Trophoblast cell (in vitro differentiated cells and primary cell): ENCODE measurements at regions not wholly inside any gene's neighbourhood (a gene's known extent, or its start where the extent isn't known, plus 50 kb on each side); places are given as distances from the start of the nearest gene placed in this dataset.

Experiments used
- DNase-seq, 2 donors: peaks; one replicate each; pipeline ENCODE4 v3.0.0-alpha.2; 2016
- H2AFZ ChIP-seq: 2 replicates; pipeline ENCODE4 v1.6.1; 2013; ENCODE audit warnings: low read length, moderate library complexity, mild to moderate bottlenecking; ENCODE audit not compliant: insufficient read depth, poor library complexity
- H2AK5ac ChIP-seq: 2 replicates; pipeline ENCODE4 v1.6.1; 2013; ENCODE audit warnings: mild to moderate bottlenecking, low read length
- H2BK120ac ChIP-seq: 2 replicates; pipeline ENCODE4 v1.6.1; 2013; ENCODE audit warnings: low read length, mild to moderate bottlenecking, moderate library complexity; ENCODE audit not compliant: insufficient read depth, poor library complexity
- H2BK12ac ChIP-seq: 2 replicates; pipeline ENCODE4 v1.6.1; 2013; ENCODE audit warnings: mild to moderate bottlenecking, low read length, moderate library complexity
- H2BK5ac ChIP-seq: 2 replicates; pipeline ENCODE4 v1.6.1; 2013; ENCODE audit warnings: low read length, low read depth, moderate library complexity, mild to moderate bottlenecking; ENCODE audit not compliant: poor library complexity
- H3K14ac ChIP-seq: 2 replicates; pipeline ENCODE4 v1.6.1; 2013; ENCODE audit warnings: mild to moderate bottlenecking, low read length
- H3K18ac ChIP-seq: 2 replicates; pipeline ENCODE4 v1.6.1; 2013; ENCODE audit warnings: mild to moderate bottlenecking, low read length
- H3K23ac ChIP-seq: 2 replicates; pipeline ENCODE4 v1.6.1; 2013; ENCODE audit warnings: low read length
- H3K27ac ChIP-seq: 2 replicates; pipeline ENCODE4 v1.5.1; 2013; ENCODE audit warnings: low read depth, mild to moderate bottlenecking, inconsistent platforms, low read length, moderate library complexity
- H3K27me3 ChIP-seq: 2 replicates; pipeline ENCODE4 v1.6.1; 2013; ENCODE audit warnings: inconsistent platforms, mild to moderate bottlenecking, low read length, moderate library complexity; ENCODE audit not compliant: insufficient read depth
- H3K36me3 ChIP-seq, 2 experiments: 1 replicate in 1 of 2; 2 replicates in 1 of 2; pipeline ENCODE4 v1.6.1; 2013; ENCODE audit warnings: low read length in 2 of 2, mild to moderate bottlenecking in 2 of 2, moderate library complexity in 1 of 2; ENCODE audit not compliant: insufficient read depth in 2 of 2, control insufficient read depth in 1 of 2
- H3K4ac ChIP-seq: 2 replicates; pipeline ENCODE4 v1.6.1; 2013; ENCODE audit warnings: low read depth, mild to moderate bottlenecking, low read length, moderate library complexity
- H3K4me1 ChIP-seq, 2 experiments: 1 replicate in 1 of 2; 2 replicates in 1 of 2; pipeline ENCODE4 v1.6.1; 2013; ENCODE audit warnings: low read length in 2 of 2, mild to moderate bottlenecking in 2 of 2, moderate library complexity in 1 of 2; ENCODE audit not compliant: insufficient read depth in 2 of 2, control insufficient read depth in 1 of 2
- H3K4me2 ChIP-seq: 2 replicates; pipeline ENCODE4 v1.6.1; 2013; ENCODE audit warnings: inconsistent platforms, mild to moderate bottlenecking, low read length, moderate library complexity
- H3K4me3 ChIP-seq: 2 replicates; pipeline ENCODE4 v1.5.1; 2013; ENCODE audit warnings: mild to moderate bottlenecking, low read depth, low read length, inconsistent platforms
- H3K79me1 ChIP-seq: one replicate; pipeline ENCODE4 v1.6.1; 2013; ENCODE audit warnings: low read length
- H3K79me2 ChIP-seq: 2 replicates; pipeline ENCODE4 v1.6.1; 2013; ENCODE audit warnings: low read length, mild to moderate bottlenecking; ENCODE audit not compliant: control insufficient read depth, insufficient read depth, poor library complexity
- H3K9ac ChIP-seq: 2 replicates; pipeline ENCODE4 v1.6.1; 2013; ENCODE audit warnings: mild to moderate bottlenecking, low read length
- H3K9me3 ChIP-seq: 2 replicates; pipeline ENCODE4 v1.6.1; 2013; ENCODE audit warnings: low read depth, mild to moderate bottlenecking, control low read depth, inconsistent platforms, low read length; ENCODE audit not compliant: insufficient read depth
- H4K12ac ChIP-seq: 2 replicates; pipeline ENCODE4 v1.6.1; 2013; ENCODE audit warnings: low read depth, mild to moderate bottlenecking, low read length, moderate library complexity
- H4K8ac ChIP-seq: 2 replicates; pipeline ENCODE4 v1.6.1; 2013; ENCODE audit warnings: low read depth, mild to moderate bottlenecking, low read length, moderate library complexity
- H4K91ac ChIP-seq: one replicate; pipeline ENCODE4 v1.6.1; 2013; ENCODE audit warnings: low read depth, mild to moderate bottlenecking, low read length, moderate library complexity
- WGBS: extraction: QIAGEN DNeasy Blood & Tissue Kit; methylation state at CpG from one replicate; pipeline ENCODE4 v1.1.7; 2013; ENCODE audit warnings: missing lambda C conversion rate; ENCODE audit not compliant: insufficient read length, insufficient coverage; ENCODE audit errors: extremely low coverage; 5-methylcytosine and 5-hydroxymethylcytosine counted together

GRCh38 chr5:108696951-108697715 is 50.6 kb upstream of the FER start:
- no peak for DNase-seq
- no peak overlapping the region for H3K4me2 ChIP-seq
- H3K79me1 ChIP-seq, result no peaks in the 10 kb centered on the region
- no peaks in the 10 kb centered on the region for H3K4me1 ChIP-seq
- H4K12ac ChIP-seq, result no peak overlapping the region
- no peak overlapping the region for H2AK5ac ChIP-seq
- H2BK120ac ChIP-seq, result no peak overlapping the region
- H3K9ac ChIP-seq, result no peak overlapping the region
- no peak overlapping the region for H3K14ac ChIP-seq
- H3K9me3 ChIP-seq, result no peaks in the 10 kb centered on the region
- no peaks in the 10 kb centered on the region for H3K36me3 ChIP-seq
- H2BK5ac ChIP-seq, result no peak overlapping the region
- no peak overlapping the region for H3K4me3 ChIP-seq
- no CpG with 5 or more reads among the region's 2 CpGs for WGBS
- H4K8ac ChIP-seq, result no peak overlapping the region
- H2BK12ac ChIP-seq, result no peak overlapping the region
- no peaks in the 10 kb centered on the region for H3K79me2 ChIP-seq
- H2AFZ ChIP-seq, result no peak overlapping the region
- H3K27ac ChIP-seq, result no peak overlapping the region
- no peak overlapping the region for H4K91ac ChIP-seq
- no peaks in the 10 kb centered on the region for H3K27me3 ChIP-seq
- no peak overlapping the region for H3K4ac ChIP-seq
- H3K18ac ChIP-seq, result no peak overlapping the region
- no peak overlapping the region for H3K23ac ChIP-seq

GRCh38 chr5:108696407-108696806 is 51.3 kb upstream of the FER start:
- Histone ChIP-seq H3K4me1 (no peaks in the 10 kb centered on the region), H3K4me2 (no peak overlapping the region), H3K23ac (no peak overlapping the region), H4K8ac (no peak overlapping the region), H2AFZ (no peak overlapping the region), H3K9ac (no peak overlapping the region), H3K36me3 (no peaks in the 10 kb centered on the region), H2BK12ac (no peak overlapping the region), H3K27me3 (no peaks in the 10 kb centered on the region), H3K18ac (no peak overlapping the region), H3K79me2 (peaks cover 2% of the 10 kb centered on the region), H3K79me1 (no peaks in the 10 kb centered on the region), H3K14ac (no peak overlapping the region), H3K4me3 (no peak overlapping the region), H4K12ac (no peak overlapping the region), H2BK120ac (no peak overlapping the region), H2AK5ac (no peak overlapping the region), H3K27ac (no peak overlapping the region), H4K91ac (no peak overlapping the region), H3K4ac (no peak overlapping the region), H3K9me3 (no peaks in the 10 kb centered on the region), H2BK5ac (no peak overlapping the region)
- WGBS, result no CpG with 5 or more reads among the region's 5 CpGs
- DNase-seq, result no peak

- Histone ChIP-seq H3K9ac (no peak overlapping the region), H3K9me3 (no peaks in the 10 kb centered on the region), H3K27me3 (no peaks in the 10 kb centered on the region), H2BK120ac (no peak overlapping the region), H2BK5ac (no peak overlapping the region), H3K4ac (no peak overlapping the region), H3K36me3 (no peaks in the 10 kb centered on the region), H3K18ac (no peak overlapping the region), H3K4me3 (no peak overlapping the region), H3K79me2 (peaks cover 2% of the 10 kb centered on the region), H2AK5ac (no peak overlapping the region), H3K14ac (no peak overlapping the region), H3K4me1 (peaks cover 3 to 4% of the 10 kb centered on the region in 2 experiments), H3K27ac (no peak overlapping the region), H3K23ac (no peak overlapping the region), H4K91ac (no peak overlapping the region), H4K12ac (no peak overlapping the region), H2BK12ac (no peak overlapping the region), H3K4me2 (no peak overlapping the region), H3K79me1 (no peaks in the 10 kb centered on the region), H4K8ac (no peak overlapping the region), H2AFZ (no peak overlapping the region)
- DNase-seq, result no peak
These were observed 59.2 kb upstream of the FER start for GRCh38 chr5:108688485-108688884.

GRCh38 chr5:108687595-108688200 is 60.0 kb upstream of the FER start:
- DNase-seq, result no peak
- no CpG with 5 or more reads among the region's 2 CpGs for WGBS
- no peak overlapping the region for H2BK12ac ChIP-seq

More at GRCh38 chr5:108687595-108688200, 60.0 kb upstream of the FER start:
- H4K8ac ChIP-seq, result no peak overlapping the region
- no peaks in the 10 kb centered on the region for H3K27me3 ChIP-seq
- no peak overlapping the region for H2BK5ac ChIP-seq
- H3K79me1 ChIP-seq, result no peaks in the 10 kb centered on the region
- H2AFZ ChIP-seq, result no peak overlapping the region
- H3K4ac ChIP-seq, result no peak overlapping the region
- peaks cover 2% of the 10 kb centered on the region for H3K79me2 ChIP-seq
- no peaks in the 10 kb centered on the region for H3K36me3 ChIP-seq
- H3K14ac ChIP-seq, result no peak overlapping the region
- no peak overlapping the region for H2AK5ac ChIP-seq
- H3K9me3 ChIP-seq, result no peaks in the 10 kb centered on the region
- peaks cover 3 to 4% of the 10 kb centered on the region in 2 experiments for H3K4me1 ChIP-seq
- no peak overlapping the region for H4K12ac ChIP-seq
- no peak overlapping the region for H3K18ac ChIP-seq
- no peak overlapping the region for H3K4me3 ChIP-seq
- H3K27ac ChIP-seq, result no peak overlapping the region
- no peak overlapping the region for H4K91ac ChIP-seq
- H2BK120ac ChIP-seq, result no peak overlapping the region
- no peak overlapping the region for H3K4me2 ChIP-seq
- no peak overlapping the region for H3K23ac ChIP-seq
- no peak overlapping the region for H3K9ac ChIP-seq
